GM10248 (cell line): ENCODE measurements at regions not wholly inside any gene's neighbourhood (a gene's known extent, or its start where the extent isn't known, plus 50 kb on each side); places are given as distances from the start of the nearest gene placed in this dataset.

Experiments
- CTCF ChIA-PET: fragments of 300-600 bp; sonication (Branson Sonifier 250); formaldehyde crosslinking; extraction: SDS; loops from one replicate; lab custom pipeline; 2021; ENCODE audit warnings: antibody characterized with exemption; lab: Yijun Ruan, JAX
- POLR2A ChIA-PET: fragments of 350-650 bp; sonication (Branson Sonifier 250); formaldehyde crosslinking; extraction: SDS; loops from one replicate; lab custom pipeline; 2020; ENCODE audit warnings: antibody characterized with exemption; lab: Yijun Ruan, JAX
- DNase-seq: peaks from one replicate; pipeline ENCODE4 v3.0.0; 2012; ENCODE audit errors: extremely low spot score
- TF ChIP-seq, protein P1 (sequence below): IDR thresholded peaks from 2 replicates; pipeline ENCODE4 v1.5.1; 2012; ENCODE audit warnings: mild to moderate bottlenecking, low read depth; ENCODE audit errors: extremely low read depth, missing control alignments, control extremely low read depth

DNA sequence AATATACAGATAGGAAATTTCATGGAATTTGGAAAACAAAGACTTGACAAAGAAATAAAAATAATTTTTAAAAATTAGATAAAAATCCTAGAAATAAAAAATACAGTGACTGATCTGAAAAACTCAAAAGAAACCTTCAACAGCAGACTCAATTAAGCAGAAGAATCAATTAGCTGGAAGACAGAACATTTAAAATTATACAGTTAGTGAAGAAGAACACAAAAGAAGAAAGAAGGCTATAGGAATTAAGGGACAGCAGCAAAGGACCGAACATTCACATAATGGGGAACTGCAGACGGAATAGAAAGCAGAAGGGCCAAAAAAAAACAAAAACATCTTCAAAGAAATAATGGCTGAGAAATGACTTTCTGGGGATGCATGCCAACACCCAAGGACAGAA, 314.5 kb downstream of the CRPPA start:
- DNase-seq, result no peak
- CTCF ChIA-PET, result no interaction called here
- POLR2A ChIA-PET, result no interaction called here
- TF ChIP-seq, protein P1, sequence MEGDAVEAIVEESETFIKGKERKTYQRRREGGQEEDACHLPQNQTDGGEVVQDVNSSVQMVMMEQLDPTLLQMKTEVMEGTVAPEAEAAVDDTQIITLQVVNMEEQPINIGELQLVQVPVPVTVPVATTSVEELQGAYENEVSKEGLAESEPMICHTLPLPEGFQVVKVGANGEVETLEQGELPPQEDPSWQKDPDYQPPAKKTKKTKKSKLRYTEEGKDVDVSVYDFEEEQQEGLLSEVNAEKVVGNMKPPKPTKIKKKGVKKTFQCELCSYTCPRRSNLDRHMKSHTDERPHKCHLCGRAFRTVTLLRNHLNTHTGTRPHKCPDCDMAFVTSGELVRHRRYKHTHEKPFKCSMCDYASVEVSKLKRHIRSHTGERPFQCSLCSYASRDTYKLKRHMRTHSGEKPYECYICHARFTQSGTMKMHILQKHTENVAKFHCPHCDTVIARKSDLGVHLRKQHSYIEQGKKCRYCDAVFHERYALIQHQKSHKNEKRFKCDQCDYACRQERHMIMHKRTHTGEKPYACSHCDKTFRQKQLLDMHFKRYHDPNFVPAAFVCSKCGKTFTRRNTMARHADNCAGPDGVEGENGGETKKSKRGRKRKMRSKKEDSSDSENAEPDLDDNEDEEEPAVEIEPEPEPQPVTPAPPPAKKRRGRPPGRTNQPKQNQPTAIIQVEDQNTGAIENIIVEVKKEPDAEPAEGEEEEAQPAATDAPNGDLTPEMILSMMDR, result no peak

DNA sequence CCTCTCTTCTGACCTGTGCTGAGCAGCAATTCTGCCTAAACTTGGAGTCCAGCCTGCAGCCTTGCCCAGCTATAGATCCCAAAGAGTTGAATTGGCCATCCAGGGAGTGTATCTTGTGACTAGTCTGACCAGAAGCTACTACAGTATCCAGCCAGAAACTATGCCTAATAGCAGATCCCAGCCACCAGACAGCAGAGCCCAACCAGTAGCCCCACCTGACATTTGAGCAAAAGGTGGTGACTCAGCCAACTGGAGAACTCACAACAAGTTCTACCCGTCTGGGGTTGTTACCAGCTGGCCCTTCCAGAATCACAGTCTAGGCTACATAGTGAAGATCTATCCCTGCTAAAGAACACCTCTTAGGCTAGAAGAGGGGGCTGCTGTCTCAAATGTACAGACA, 315.0 kb downstream of the CRPPA start:
- no peak for DNase-seq
- ChIA-PET CTCF (no interaction called here), POLR2A (no interaction called here)
- TF ChIP-seq, protein P1, result no peak

DNA sequence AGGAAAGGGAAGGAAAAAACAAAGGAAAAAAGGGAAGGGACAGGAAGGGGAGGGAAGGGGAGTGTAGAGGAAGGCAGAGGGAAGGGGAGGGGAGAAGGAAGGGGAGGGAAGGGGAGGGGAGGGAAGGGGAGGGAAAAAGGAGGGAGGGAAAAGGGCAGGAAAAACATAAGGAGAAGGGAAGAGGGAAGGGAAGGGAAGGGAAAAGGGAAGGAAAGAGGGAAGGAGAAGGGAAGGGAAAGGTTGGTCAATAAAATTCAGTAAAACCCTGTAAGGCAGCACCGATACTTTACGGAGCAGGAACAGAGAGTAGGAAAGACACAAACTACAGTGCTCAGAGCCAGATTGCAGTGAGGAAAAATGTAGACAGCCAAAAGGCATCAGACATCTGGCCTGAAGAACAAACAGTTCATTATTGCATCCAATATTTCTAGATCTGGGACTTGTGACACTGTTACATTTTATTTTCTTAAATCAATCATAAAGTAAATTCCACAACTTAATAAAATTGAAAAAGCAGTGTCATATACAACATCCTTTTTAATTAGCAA, 322.0 kb downstream of the CRPPA start:
- DNase-seq, result no peak
- CTCF ChIA-PET, result no interaction called here
- TF ChIP-seq, protein P1, result no peak
- POLR2A ChIA-PET, result no interaction called here

DNA sequence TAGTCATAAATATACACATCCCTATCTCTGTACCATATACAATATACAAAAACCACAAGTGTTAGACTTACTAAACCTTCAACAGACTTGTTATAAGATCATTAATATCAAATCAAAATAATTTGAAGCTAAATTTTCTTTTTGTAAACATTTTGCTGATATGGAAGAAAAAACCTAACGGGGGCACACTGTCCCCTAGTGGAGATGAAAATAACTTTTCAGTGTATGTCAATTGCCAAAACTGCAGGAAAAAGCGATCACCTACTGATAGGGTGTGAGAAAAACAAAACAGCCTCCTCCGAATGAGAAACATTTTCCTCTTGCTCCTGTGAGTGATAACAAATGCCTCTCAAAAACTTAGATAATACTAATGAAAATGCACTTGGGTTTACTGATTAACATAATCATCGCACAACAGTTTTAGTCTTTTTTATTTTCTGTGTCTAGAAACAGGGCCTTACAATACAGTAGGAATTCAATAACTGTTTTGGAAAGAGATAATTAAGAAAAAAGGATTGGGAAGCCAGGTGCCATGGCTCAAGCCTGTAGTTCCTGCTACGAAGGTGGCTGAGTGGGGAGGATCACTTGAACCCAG, 322.7 kb downstream of the CRPPA start:
- ChIA-PET CTCF (interaction anchor here (1.1 to 1.2 kb wide), 3 partner anchors 21 to 40 kb away, joined by 3 to 4 read pairs (median 3); no protein-coding TSS in a partner anchor), POLR2A (no interaction called here)
- DNase-seq, result no peak
- TF ChIP-seq, protein P1, result peak; percentile 30

DNA sequence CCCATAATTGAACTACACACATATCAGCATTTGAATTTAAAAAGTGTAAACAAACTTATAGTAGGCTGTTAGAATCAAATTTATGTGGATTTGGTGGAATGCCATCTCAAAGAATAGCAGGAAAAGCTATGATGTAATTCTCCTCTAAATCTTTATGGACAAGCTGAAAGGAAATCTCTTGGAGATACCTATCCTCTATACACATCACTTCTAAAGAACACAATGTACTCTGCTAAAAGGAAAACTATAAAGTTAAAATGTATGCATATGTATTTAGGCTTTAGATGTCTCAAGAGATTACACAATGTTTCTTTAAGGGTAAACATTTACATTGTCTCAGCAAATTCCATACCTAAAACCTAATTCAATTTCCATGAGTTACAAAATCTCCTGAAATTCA, 323.3 kb downstream of the CRPPA start:
- DNase-seq, result no peak
- TF ChIP-seq, protein P1, result no peak
- ChIA-PET CTCF (interaction anchor here (1.1 to 1.2 kb wide), 3 partner anchors 20 to 40 kb away, joined by 3 to 4 read pairs (median 3); no protein-coding TSS in a partner anchor), POLR2A (no interaction called here)

DNA sequence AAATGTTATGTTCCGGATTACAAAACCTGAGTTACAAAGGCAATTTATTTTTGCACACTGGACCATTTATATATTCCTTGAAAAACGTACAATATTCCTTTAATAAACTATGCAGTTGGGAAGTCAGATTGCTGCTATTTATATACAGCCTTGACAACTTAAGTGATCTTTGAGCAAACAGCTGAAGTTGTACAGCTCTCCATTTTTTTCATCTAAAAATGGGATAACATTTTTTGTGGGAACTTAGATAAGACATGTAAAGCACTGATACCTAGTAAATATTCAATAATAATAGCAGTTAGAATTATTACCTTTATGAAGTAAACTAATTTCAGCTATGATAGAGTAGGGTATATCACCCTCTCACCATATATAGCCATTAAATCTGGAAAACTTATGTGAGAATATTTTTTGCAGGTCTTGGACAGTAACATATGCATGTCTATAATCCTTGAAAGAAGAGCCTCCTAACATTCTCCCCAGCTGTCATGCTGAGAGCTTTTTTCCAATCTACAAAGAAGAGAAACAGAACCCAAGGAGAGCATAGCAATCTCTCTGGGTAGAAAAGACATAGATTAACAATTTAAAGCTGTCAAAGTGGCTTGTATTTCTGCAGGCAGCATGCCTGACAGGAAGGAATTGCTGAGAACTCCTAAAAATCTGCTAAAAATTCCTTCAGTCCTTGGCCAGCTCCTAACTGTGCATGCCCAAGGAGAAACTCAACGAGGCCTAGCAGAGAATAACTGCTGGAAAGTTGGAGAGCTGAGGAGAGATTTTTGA, 326.0 kb downstream of the CRPPA start:
- TF ChIP-seq, protein P1, result no peak
- ChIA-PET POLR2A (no interaction called here), CTCF (interaction anchor here (2.0 kb wide), 1 partner anchor 469 kb away, joined by 4 read pairs; no protein-coding TSS in a partner anchor)
- DNase-seq, result no peak
